ENCODE measurements at regions not wholly inside any gene's neighbourhood (a gene's known extent, or its start where the extent isn't known, plus 50 kb on each side); places are given as distances from the start of the nearest gene placed in this dataset.

DNA sequence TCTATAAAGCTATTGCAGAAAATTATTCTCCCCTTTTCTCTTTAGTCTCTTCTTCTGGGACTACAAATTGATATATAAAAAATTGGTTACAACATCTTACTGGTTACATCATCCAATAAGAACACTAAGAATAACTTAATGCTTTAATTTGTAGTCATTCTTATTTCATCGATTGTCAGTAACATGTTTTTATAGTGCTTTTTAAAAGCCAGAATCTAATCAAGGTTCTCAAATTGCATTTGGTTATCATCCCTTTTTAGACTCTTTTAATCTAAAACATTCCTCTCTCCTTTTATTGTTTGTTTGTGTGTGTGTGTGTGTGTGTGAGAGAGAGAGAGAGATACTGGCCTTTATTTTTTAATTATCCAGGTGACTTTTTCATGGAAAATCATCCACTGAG is 377.1 kb upstream of the MEIS1 start:
- Histone ChIP-seq H3K18ac (ENCODE audit: low read depth, low read length) (no peak overlapping the region), H2AK5ac (ENCODE audit: low read depth, low read length) (no peak overlapping the region), H2BK5ac (ENCODE audit: low read depth, low read length, poor library complexity, severe bottlenecking) (no peak overlapping the region), H4K8ac (ENCODE audit: low read depth in 2 of 2, low read length in 2 of 2) (no peak overlapping the region), H3K14ac (replicated peaks; ENCODE audit: low read depth, low read length) (no peak overlapping the region), H4K5ac (ENCODE audit: low read depth, low read length) (no peak overlapping the region), H3K27ac (ENCODE audit: insufficient read depth, low read length) (no peak overlapping the region), H3K9me1 (ENCODE audit: insufficient read depth, low read length) (no peaks in the 10 kb centered on the region), H4K20me1 (ENCODE audit: insufficient read depth, low read length) (no peaks in the 10 kb centered on the region), H2AK9ac (replicated peaks; ENCODE audit: low read depth, low read length, poor library complexity) (no peak overlapping the region), H2BK120ac (ENCODE audit: low read depth, low read length) (no peak overlapping the region), H3K79me1 (ENCODE audit: low read depth in 1 of 2, low read length in 2 of 2) (no peaks in the 10 kb centered on the region), H3K27me3 (ENCODE audit: control insufficient read depth, insufficient read depth, low read length) (no peaks in the 10 kb centered on the region; the same call in 1 of the 2 replicates), H2BK20ac (ENCODE audit: low read depth, low read length) (no peak overlapping the region), H3K4ac (ENCODE audit: low read depth, low read length) (no peak overlapping the region), H3K4me1 (ENCODE audit: control insufficient read depth, insufficient read depth, low read length) (no peaks in the 10 kb centered on the region), H3K23ac (ENCODE audit: low read depth, low read length) (no peak overlapping the region), H3K9me3 (ENCODE audit: control insufficient read depth, insufficient read depth, low read length) (no peaks in the 10 kb centered on the region), H4K91ac (ENCODE audit: insufficient read depth, low read depth, low read length) (no peak overlapping the region), H3K36me3 (ENCODE audit: control insufficient read depth, insufficient read depth, low read length) (no peaks in the 10 kb centered on the region), H3K56ac (ENCODE audit: extremely low read depth, insufficient read depth, low read length) (no peak overlapping the region), H2AFZ (replicated peaks; ENCODE audit: low read length, poor library complexity) (no peak overlapping the region), H2BK15ac (ENCODE audit: low read depth, low read length) (no peak overlapping the region), H3K9ac (ENCODE audit: low read depth, low read length) (no peak overlapping the region), H3K4me2 (ENCODE audit: low read depth, low read length) (no peak overlapping the region), H3K4me3 (ENCODE audit: insufficient read depth, low read depth, low read length) (no peak overlapping the region)
- POLR2A ChIA-PET (ENCODE audit: unreplicated experiment) = no interaction called here
- CTCF ChIA-PET = no interaction called here
- dilution Hi-C loops (cut with HindIII; ENCODE audit: low sequenced_read_pairs, unreplicated experiment) (no loop called here), in situ Hi-C loops (cut with MboI; ENCODE audit: low sequenced_read_pairs) (no loop called here), intact Hi-C loops (cut with micrococcal nuclease) (no loop called here)
- BruUV-seq (replicated peaks) = no TSS peak
- no peak for ATAC-seq (ENCODE audit: low read depth)
- no peak for DNase-seq
- TF ChIP-seq BHLHE40 (IDR thresholded peaks at IDR 0.05; ENCODE audit: low read depth, low read length) = no peak
- TF ChIP-seq NFE2L2 (IDR thresholded peaks at IDR 0.05; ENCODE audit: low read depth, low read length) = no peak
- TF ChIP-seq RFX5 (IDR thresholded peaks at IDR 0.05; ENCODE audit: low read depth, low read length) = no peak
- WGBS, 2 experiments (ENCODE audit: extremely low coverage in 2 of 2, insufficient read length in 1 of 2) = no CpG with 5 or more reads among the region's 1 CpG

Measured in IMR-90 (cell line).